ENCODE measurements at regions not wholly inside any gene's neighbourhood (a gene's known extent, or its start where the extent isn't known, plus 50 kb on each side); places are given as distances from the start of the nearest gene placed in this dataset.

- H3K27me3 ChIP-seq, result no peaks in the 10 kb centered on the region
- TF ChIP-seq CTCF (IDR thresholded peaks at IDR 0.05), result no peak
- H3K36me3 ChIP-seq, result no peaks in the 10 kb centered on the region
- no peaks in the 10 kb centered on the region for H3K9me3 ChIP-seq
- peaks cover 0 to 9% of the 10 kb centered on the region in 2 donors for H3K4me1 ChIP-seq
- H3K4me3 ChIP-seq, result no peak overlapping the region
- no peak overlapping the region for H3K27ac ChIP-seq
- DNase-seq (ENCODE audit: low spot score), result no peak
These were observed 268.6 kb downstream of the FIGN start for GRCh38 chr2:163467251-163467630.

- H3K27ac ChIP-seq, result no peak overlapping the region
- H3K4me3 ChIP-seq, result no peak overlapping the region
These were observed 269.2 kb downstream of the FIGN start for GRCh38 chr2:163466331-163467250.

GRCh38 chr2:163465440-163465839 lies 270.4 kb downstream of the FIGN start:
- no peak for TF ChIP-seq CTCF (IDR thresholded peaks at IDR 0.05)
- no peak for DNase-seq (ENCODE audit: low spot score)
- no peaks in the 10 kb centered on the region for H3K36me3 ChIP-seq
- H3K4me1 ChIP-seq, result peaks cover 0 to 9% of the 10 kb centered on the region in 2 donors
- H3K4me3 ChIP-seq, result no peak overlapping the region
- no peaks in the 10 kb centered on the region for H3K9me3 ChIP-seq
- H3K27me3 ChIP-seq, result no peaks in the 10 kb centered on the region
- no peak overlapping the region for H3K27ac ChIP-seq

More at GRCh38 chr2:163466331-163467250, 269.2 kb downstream of the FIGN start:
- Histone ChIP-seq H3K36me3 (no peaks in the 10 kb centered on the region), H3K4me1 (peaks cover 0 to 9% of the 10 kb centered on the region in 2 donors), H3K9me3 (no peaks in the 10 kb centered on the region), H3K27me3 (no peaks in the 10 kb centered on the region)
- DNase-seq (ENCODE audit: low spot score), result no peak
- no peak for TF ChIP-seq CTCF (IDR thresholded peaks at IDR 0.05)

GRCh38 chr2:163463411-163463810 lies 272.4 kb downstream of the FIGN start:
- no peak for TF ChIP-seq CTCF (IDR thresholded peaks at IDR 0.05)
- Histone ChIP-seq H3K27me3 (no peaks in the 10 kb centered on the region), H3K4me1 (peaks cover 0 to 9% of the 10 kb centered on the region in 2 donors), H3K27ac (no peak overlapping the region), H3K36me3 (no peaks in the 10 kb centered on the region), H3K4me3 (no peak overlapping the region), H3K9me3 (no peaks in the 10 kb centered on the region)
- no peak for DNase-seq (ENCODE audit: low spot score)

GRCh38 chr2:163462993-163463392 lies 272.8 kb downstream of the FIGN start:
- no peaks in the 10 kb centered on the region for H3K9me3 ChIP-seq
- H3K4me1 ChIP-seq, result peaks cover 0 to 9% of the 10 kb centered on the region in 2 donors
- no peak for TF ChIP-seq CTCF (IDR thresholded peaks at IDR 0.05)
- DNase-seq (ENCODE audit: low spot score), result no peak
- H3K4me3 ChIP-seq, result no peak overlapping the region
- no peak overlapping the region for H3K27ac ChIP-seq
- no peaks in the 10 kb centered on the region for H3K27me3 ChIP-seq
- no peaks in the 10 kb centered on the region for H3K36me3 ChIP-seq

Measured in right atrium auricular region (tissue), 2 donors.